ENCODE measurements at regions not wholly inside any gene's neighbourhood (a gene's known extent, or its start where the extent isn't known, plus 50 kb on each side); places are given as distances from the start of the nearest gene placed in this dataset.

- no peak for TF ChIP-seq CTCF (IDR thresholded peaks at IDR 0.05)
- no peaks in the 10 kb centered on the region for H3K36me3 ChIP-seq
- H3K9me3 ChIP-seq = peaks cover 0 to 9% (median 0%) of the 10 kb centered on the region in 11 donors
- intact Hi-C loops (cut with DNase I) = loop anchor here in 1 of 10 donors (10.0 kb wide), 1 partner anchor 152 kb away; no protein-coding TSS in a partner anchor
- peaks cover 10 to 59% (median 28%) of the 10 kb centered on the region in 9 donors for H3K4me1 ChIP-seq
- no peak overlapping the region for H3K4me3 ChIP-seq
- no peak for DNase-seq
- no peaks in the 10 kb centered on the region for H3K27me3 ChIP-seq
- peak overlapping the region in 2 of 10 donors; percentile 66 to 82 for H3K27ac ChIP-seq
- WGBS, 2 donors = 84 to 89% methylated on average over 13 of the region's 13 CpGs
- ATAC-seq = no peak
These were observed 157.8 kb downstream of the FGF18 start for GRCh38 chr5:171577042-171577758.

GRCh38 chr5:171578049-171578828 lies 158.8 kb downstream of the FGF18 start:
- DNase-seq = peak; percentile 43 to 50
- H3K9me3 ChIP-seq = peaks cover 0 to 9% (median 0%) of the 10 kb centered on the region in 11 donors
- peak; percentile 23 to 68 (median 56) for ATAC-seq
- no peaks in the 10 kb centered on the region for H3K36me3 ChIP-seq
- H3K4me3 ChIP-seq = no peak overlapping the region
- TF ChIP-seq CTCF (IDR thresholded peaks at IDR 0.05) = no peak
- H3K4me1 ChIP-seq = peaks cover 10 to 48% (median 28%) of the 10 kb centered on the region in 9 donors
- peak overlapping the region in 8 of 10 donors; percentile 10 to 82 (median 66) for H3K27ac ChIP-seq
- 58 to 72% methylated on average over 11 of the region's 11 CpGs for WGBS, 2 donors
- H3K27me3 ChIP-seq = no peaks in the 10 kb centered on the region
- intact Hi-C loops (cut with DNase I) = loop anchor here in 1 of 10 donors (10.0 kb wide), 1 partner anchor 153 kb away; no protein-coding TSS in a partner anchor

GRCh38 chr5:171578829-171579491 lies 159.5 kb downstream of the FGF18 start:
- Histone ChIP-seq H3K36me3 (no peaks in the 10 kb centered on the region), H3K9me3 (peaks cover 0 to 9% (median 0%) of the 10 kb centered on the region in 11 donors), H3K4me1 (peaks cover 10 to 41% (median 28%) of the 10 kb centered on the region in 9 donors), H3K27ac (peak overlapping the region in 9 of 10 donors; percentile 28 to 82 (median 65)), H3K4me3 (no peak overlapping the region), H3K27me3 (no peaks in the 10 kb centered on the region)
- WGBS, 2 donors = 34 to 48% methylated on average over 14 of the region's 14 CpGs
- intact Hi-C loops (cut with DNase I) = loop anchor here in 1 of 10 donors (10.0 kb wide), 1 partner anchor 154 kb away; no protein-coding TSS in a partner anchor
- no peak for TF ChIP-seq CTCF (IDR thresholded peaks at IDR 0.05)
- peak; percentile 18 to 73 (median 62) for ATAC-seq
- peak; percentile 66 to 71 for DNase-seq

- Histone ChIP-seq H3K9me3 (peaks cover 0 to 9% (median 0%) of the 10 kb centered on the region in 11 donors), H3K27ac (peak overlapping the region in 8 of 10 donors; percentile 8 to 82 (median 66)), H3K4me1 (peaks cover 10 to 41% (median 28%) of the 10 kb centered on the region in 9 donors), H3K36me3 (no peaks in the 10 kb centered on the region), H3K27me3 (no peaks in the 10 kb centered on the region), H3K4me3 (no peak overlapping the region)
- ATAC-seq (peak; percentile 68 to 87 (median 78)), DNase-seq (peak in 1 of 2 donors; percentile 76)
- TF ChIP-seq CTCF (IDR thresholded peaks at IDR 0.05) = no peak
- intact Hi-C loops (cut with DNase I) = loop anchor here in 2 of 10 donors (10.0 kb wide), 1 partner anchor 155 kb away; no protein-coding TSS in a partner anchor
- 39 to 41% methylated on average over 8 of the region's 8 CpGs for WGBS, 2 donors
These were observed 160.5 kb downstream of the FGF18 start for GRCh38 chr5:171579976-171580411.
